ENCODE measurements at regions not wholly inside any gene's neighbourhood (a gene's known extent, or its start where the extent isn't known, plus 50 kb on each side); places are given as distances from the start of the nearest gene placed in this dataset.

DNA sequence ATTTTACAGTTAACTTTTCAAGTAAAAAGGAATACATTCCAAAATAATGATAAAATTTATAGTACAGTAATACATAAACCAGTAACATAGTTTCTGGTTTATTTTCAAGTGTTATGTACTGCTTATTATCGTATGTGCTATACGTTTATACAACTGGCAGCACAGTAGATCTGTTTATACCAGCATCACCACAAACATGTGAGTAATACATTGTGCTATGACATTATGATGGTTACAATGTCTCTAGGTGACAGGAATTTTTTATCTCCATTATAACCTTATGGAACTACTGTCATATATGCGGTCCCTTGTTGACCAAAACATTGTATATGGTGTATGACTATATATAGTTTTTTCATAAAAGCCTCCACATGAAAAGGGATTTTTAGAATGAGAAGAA, 256.9 kb downstream of the ANKRD50 start:
- TF ChIP-seq CTCF (IDR thresholded peaks at IDR 0.05; ENCODE audit: low read length) (no peak), EZH2 (IDR thresholded peaks at IDR 0.05; ENCODE audit: borderline replicate concordance, low read length) (no peak)
